Chondrocyte (in vitro differentiated cells): ENCODE measurements at regions not wholly inside any gene's neighbourhood (a gene's known extent, or its start where the extent isn't known, plus 50 kb on each side); places are given as distances from the start of the nearest gene placed in this dataset.

Experiments used
- DNase-seq: peaks from one replicate; pipeline ENCODE4 v3.0.0; 2021; ENCODE audit warnings: mixed read lengths, low spot score
- H3K27ac Mint-ChIP-seq: one replicate; pipeline ENCODE4 v1.8.0; 2021; ENCODE audit warnings: mild to moderate bottlenecking, moderate library complexity, mixed read lengths; ENCODE audit not compliant: unreplicated experiment
- H3K27me3 Mint-ChIP-seq: 2 replicates; pipeline ENCODE4 v1.8.0; 2021; ENCODE audit warnings: low read depth, mixed read lengths
- H3K36me3 Mint-ChIP-seq: 2 replicates; pipeline ENCODE4 v1.8.0; 2021; ENCODE audit warnings: low read depth, mixed read lengths
- H3K4me1 Mint-ChIP-seq: 2 replicates; pipeline ENCODE4 v1.8.0; 2021; ENCODE audit warnings: low read depth, mild to moderate bottlenecking, mixed read lengths
- H3K4me3 Mint-ChIP-seq: one replicate; pipeline ENCODE4 v1.8.0; 2021; ENCODE audit warnings: mild to moderate bottlenecking, moderate library complexity, mixed read lengths; ENCODE audit not compliant: unreplicated experiment
- H3K9me3 Mint-ChIP-seq: 2 replicates; pipeline ENCODE4 v1.8.0; 2021; ENCODE audit warnings: low read depth, mixed read lengths
- TF ChIP-seq, protein P1 (sequence below): fragments of 200-600 bp; sonication (generic); IDR thresholded peaks from 2 replicates; pipeline ENCODE4 v1.5.0; 2021; ENCODE audit warnings: antibody characterized with exemption, mild to moderate bottlenecking, moderate library complexity

- peaks cover 10% of the 10 kb centered on the region for H3K9me3 Mint-ChIP-seq
- H3K27me3 Mint-ChIP-seq = no peaks in the 10 kb centered on the region
- no peak overlapping the region for H3K4me3 Mint-ChIP-seq
- no peaks in the 10 kb centered on the region for H3K4me1 Mint-ChIP-seq
- no peak overlapping the region for H3K27ac Mint-ChIP-seq
- DNase-seq = no peak
- TF ChIP-seq, protein P1, sequence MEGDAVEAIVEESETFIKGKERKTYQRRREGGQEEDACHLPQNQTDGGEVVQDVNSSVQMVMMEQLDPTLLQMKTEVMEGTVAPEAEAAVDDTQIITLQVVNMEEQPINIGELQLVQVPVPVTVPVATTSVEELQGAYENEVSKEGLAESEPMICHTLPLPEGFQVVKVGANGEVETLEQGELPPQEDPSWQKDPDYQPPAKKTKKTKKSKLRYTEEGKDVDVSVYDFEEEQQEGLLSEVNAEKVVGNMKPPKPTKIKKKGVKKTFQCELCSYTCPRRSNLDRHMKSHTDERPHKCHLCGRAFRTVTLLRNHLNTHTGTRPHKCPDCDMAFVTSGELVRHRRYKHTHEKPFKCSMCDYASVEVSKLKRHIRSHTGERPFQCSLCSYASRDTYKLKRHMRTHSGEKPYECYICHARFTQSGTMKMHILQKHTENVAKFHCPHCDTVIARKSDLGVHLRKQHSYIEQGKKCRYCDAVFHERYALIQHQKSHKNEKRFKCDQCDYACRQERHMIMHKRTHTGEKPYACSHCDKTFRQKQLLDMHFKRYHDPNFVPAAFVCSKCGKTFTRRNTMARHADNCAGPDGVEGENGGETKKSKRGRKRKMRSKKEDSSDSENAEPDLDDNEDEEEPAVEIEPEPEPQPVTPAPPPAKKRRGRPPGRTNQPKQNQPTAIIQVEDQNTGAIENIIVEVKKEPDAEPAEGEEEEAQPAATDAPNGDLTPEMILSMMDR = no peak
- H3K36me3 Mint-ChIP-seq = no peaks in the 10 kb centered on the region
Measured at GRCh38 chr18:72409903-72410302, 134.2 kb downstream of the CBLN2 start.

GRCh38 chr18:72407048-72407447 is 137.1 kb downstream of the CBLN2 start:
- Mint-ChIP-seq H3K36me3 (no peaks in the 10 kb centered on the region), H3K4me3 (no peak overlapping the region), H3K9me3 (peaks cover 19% of the 10 kb centered on the region), H3K4me1 (no peaks in the 10 kb centered on the region), H3K27ac (no peak overlapping the region), H3K27me3 (no peaks in the 10 kb centered on the region)
- DNase-seq = no peak
- TF ChIP-seq, protein P1 = no peak

DNA sequence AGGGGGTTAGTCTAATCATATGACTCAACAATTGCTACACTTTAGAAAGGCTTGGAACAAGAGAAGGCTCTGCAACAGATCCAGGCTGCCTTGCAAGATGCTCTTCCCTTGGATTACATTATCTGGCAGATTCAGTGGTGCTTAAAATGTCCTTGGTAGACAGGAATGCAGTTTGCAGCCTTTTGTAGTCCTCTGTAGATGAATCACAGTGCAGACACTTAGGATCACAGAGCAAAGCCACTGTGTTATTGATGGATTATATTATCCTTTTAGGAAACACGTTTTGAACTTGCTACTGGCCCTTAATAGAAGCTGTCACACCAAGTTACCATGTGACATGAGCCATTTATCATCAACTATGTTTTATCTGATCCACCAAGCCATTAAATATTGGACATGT is 152.2 kb downstream of the CBLN2 start:
- Mint-ChIP-seq H3K4me3 (no peak overlapping the region), H3K27ac (no peak overlapping the region), H3K4me1 (no peaks in the 10 kb centered on the region), H3K27me3 (no peaks in the 10 kb centered on the region), H3K9me3 (peaks cover 16% of the 10 kb centered on the region), H3K36me3 (no peaks in the 10 kb centered on the region)
- DNase-seq = no peak
- TF ChIP-seq, protein P1 = no peak

- DNase-seq = no peak
- Mint-ChIP-seq H3K4me3 (no peak overlapping the region), H3K27me3 (no peaks in the 10 kb centered on the region), H3K27ac (no peak overlapping the region), H3K36me3 (no peaks in the 10 kb centered on the region), H3K4me1 (no peaks in the 10 kb centered on the region), H3K9me3 (peaks cover 16% of the 10 kb centered on the region)
- TF ChIP-seq, protein P1 = no peak
Measured at GRCh38 chr18:72391427-72391826, 152.7 kb downstream of the CBLN2 start.

DNA sequence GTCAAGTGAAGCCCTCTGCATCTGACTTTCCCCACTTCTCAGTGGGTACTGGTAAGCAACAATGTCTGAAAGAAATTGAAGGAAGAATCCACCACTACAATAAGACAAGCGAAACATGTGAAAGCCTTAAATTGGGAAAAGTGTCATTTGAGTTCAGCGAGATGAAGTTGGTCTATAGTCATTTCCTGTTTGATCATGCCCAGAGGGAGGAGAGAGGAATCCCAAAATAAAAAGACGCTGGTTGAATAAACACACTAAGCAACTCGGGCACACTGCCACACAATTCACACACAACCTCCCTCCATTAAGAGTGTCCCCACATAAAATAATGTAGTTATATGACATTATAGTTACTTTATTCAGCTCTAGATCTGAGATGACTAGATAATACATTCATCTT is 166.1 kb downstream of the CBLN2 start:
- peaks cover 7% of the 10 kb centered on the region for H3K9me3 Mint-ChIP-seq
- H3K36me3 Mint-ChIP-seq = no peaks in the 10 kb centered on the region
- H3K4me3 Mint-ChIP-seq = no peak overlapping the region

More for the DNA sequence above, 166.1 kb downstream of the CBLN2 start:
- H3K27me3 Mint-ChIP-seq = no peaks in the 10 kb centered on the region
- H3K4me1 Mint-ChIP-seq = no peaks in the 10 kb centered on the region
- TF ChIP-seq, protein P1 = no peak
- H3K27ac Mint-ChIP-seq = no peak overlapping the region
- no peak for DNase-seq
